ENCODE measurements at regions not wholly inside any gene's neighbourhood (a gene's known extent, or its start where the extent isn't known, plus 50 kb on each side); places are given as distances from the start of the nearest gene placed in this dataset.

GRCh38 chr14:95609398-95609990 lies 74.6 kb downstream of the GLRX5 start:
- H3K9me3 ChIP-seq (ENCODE audit: low read length), result no peaks in the 10 kb centered on the region
- no peaks in the 10 kb centered on the region for H3K9me2 ChIP-seq (ENCODE audit: insufficient read depth, low read length)
- no peak overlapping the region for H3K27ac ChIP-seq (ENCODE audit: low read length)
- no peaks in the 10 kb centered on the region for H3K36me3 ChIP-seq (ENCODE audit: insufficient read depth, low read length)
- H3K4me3 ChIP-seq (ENCODE audit: low read length), result no peak overlapping the region
- H2AFZ ChIP-seq (ENCODE audit: low read depth, low read length), result no peak overlapping the region
- H4K20me1 ChIP-seq (ENCODE audit: insufficient read depth), result no peaks in the 10 kb centered on the region
- no peaks in the 10 kb centered on the region for H3K27me3 ChIP-seq (ENCODE audit: insufficient read depth, low read depth, low read length)
- H3K4me2 ChIP-seq (ENCODE audit: low read length), result no peak overlapping the region
- H3F3A ChIP-seq (ENCODE audit: insufficient read depth, low read length, poor library complexity, severe bottlenecking), result no peaks in the 10 kb centered on the region
- H3K79me2 ChIP-seq (replicated peaks; ENCODE audit: insufficient read depth, low read length), result no peaks in the 10 kb centered on the region
- no peak overlapping the region for H3K9ac ChIP-seq (ENCODE audit: low read length)
- TF ChIP-seq, protein P1, sequence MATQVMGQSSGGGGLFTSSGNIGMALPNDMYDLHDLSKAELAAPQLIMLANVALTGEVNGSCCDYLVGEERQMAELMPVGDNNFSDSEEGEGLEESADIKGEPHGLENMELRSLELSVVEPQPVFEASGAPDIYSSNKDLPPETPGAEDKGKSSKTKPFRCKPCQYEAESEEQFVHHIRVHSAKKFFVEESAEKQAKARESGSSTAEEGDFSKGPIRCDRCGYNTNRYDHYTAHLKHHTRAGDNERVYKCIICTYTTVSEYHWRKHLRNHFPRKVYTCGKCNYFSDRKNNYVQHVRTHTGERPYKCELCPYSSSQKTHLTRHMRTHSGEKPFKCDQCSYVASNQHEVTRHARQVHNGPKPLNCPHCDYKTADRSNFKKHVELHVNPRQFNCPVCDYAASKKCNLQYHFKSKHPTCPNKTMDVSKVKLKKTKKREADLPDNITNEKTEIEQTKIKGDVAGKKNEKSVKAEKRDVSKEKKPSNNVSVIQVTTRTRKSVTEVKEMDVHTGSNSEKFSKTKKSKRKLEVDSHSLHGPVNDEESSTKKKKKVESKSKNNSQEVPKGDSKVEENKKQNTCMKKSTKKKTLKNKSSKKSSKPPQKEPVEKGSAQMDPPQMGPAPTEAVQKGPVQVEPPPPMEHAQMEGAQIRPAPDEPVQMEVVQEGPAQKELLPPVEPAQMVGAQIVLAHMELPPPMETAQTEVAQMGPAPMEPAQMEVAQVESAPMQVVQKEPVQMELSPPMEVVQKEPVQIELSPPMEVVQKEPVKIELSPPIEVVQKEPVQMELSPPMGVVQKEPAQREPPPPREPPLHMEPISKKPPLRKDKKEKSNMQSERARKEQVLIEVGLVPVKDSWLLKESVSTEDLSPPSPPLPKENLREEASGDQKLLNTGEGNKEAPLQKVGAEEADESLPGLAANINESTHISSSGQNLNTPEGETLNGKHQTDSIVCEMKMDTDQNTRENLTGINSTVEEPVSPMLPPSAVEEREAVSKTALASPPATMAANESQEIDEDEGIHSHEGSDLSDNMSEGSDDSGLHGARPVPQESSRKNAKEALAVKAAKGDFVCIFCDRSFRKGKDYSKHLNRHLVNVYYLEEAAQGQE (IDR thresholded peaks at IDR 0.05; ENCODE audit: borderline replicate concordance), result no peak
- no peak for TF ChIP-seq POLR2AphosphoS5 (IDR thresholded peaks at IDR 0.05)
- TF ChIP-seq, protein P2, sequence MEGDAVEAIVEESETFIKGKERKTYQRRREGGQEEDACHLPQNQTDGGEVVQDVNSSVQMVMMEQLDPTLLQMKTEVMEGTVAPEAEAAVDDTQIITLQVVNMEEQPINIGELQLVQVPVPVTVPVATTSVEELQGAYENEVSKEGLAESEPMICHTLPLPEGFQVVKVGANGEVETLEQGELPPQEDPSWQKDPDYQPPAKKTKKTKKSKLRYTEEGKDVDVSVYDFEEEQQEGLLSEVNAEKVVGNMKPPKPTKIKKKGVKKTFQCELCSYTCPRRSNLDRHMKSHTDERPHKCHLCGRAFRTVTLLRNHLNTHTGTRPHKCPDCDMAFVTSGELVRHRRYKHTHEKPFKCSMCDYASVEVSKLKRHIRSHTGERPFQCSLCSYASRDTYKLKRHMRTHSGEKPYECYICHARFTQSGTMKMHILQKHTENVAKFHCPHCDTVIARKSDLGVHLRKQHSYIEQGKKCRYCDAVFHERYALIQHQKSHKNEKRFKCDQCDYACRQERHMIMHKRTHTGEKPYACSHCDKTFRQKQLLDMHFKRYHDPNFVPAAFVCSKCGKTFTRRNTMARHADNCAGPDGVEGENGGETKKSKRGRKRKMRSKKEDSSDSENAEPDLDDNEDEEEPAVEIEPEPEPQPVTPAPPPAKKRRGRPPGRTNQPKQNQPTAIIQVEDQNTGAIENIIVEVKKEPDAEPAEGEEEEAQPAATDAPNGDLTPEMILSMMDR (IDR thresholded peaks at IDR 0.05; ENCODE audit: poor library complexity, severe bottlenecking), result peak; percentile 63
- no peak for TF ChIP-seq TAF1 (IDR thresholded peaks at IDR 0.05; ENCODE audit: low read depth)
- TF ChIP-seq SMC3 (conservative IDR thresholded peaks at IDR 0.05; ENCODE audit: poor library complexity), result peak; percentile 72
- TF ChIP-seq MXI1 (conservative IDR thresholded peaks at IDR 0.05; ENCODE audit: poor library complexity, severe bottlenecking), result no peak
- TF ChIP-seq EZH2 (IDR thresholded peaks at IDR 0.05; ENCODE audit: borderline replicate concordance, insufficient read depth, low read length, poor library complexity, severe bottlenecking), result no peak
- no peak for TF ChIP-seq EP300 (conservative IDR thresholded peaks at IDR 0.05; ENCODE audit: poor library complexity, severe bottlenecking)
- peak; percentile 65 for TF ChIP-seq RAD21 (conservative IDR thresholded peaks at IDR 0.05)

GRCh38 chr14:95611293-95611880 lies 74.8 kb upstream of the TCL1B start:
- TF ChIP-seq MXI1 (conservative IDR thresholded peaks at IDR 0.05; ENCODE audit: poor library complexity, severe bottlenecking) (no peak), RAD21 (conservative IDR thresholded peaks at IDR 0.05) (no peak), EP300 (conservative IDR thresholded peaks at IDR 0.05; ENCODE audit: poor library complexity, severe bottlenecking) (no peak), SMC3 (conservative IDR thresholded peaks at IDR 0.05; ENCODE audit: poor library complexity) (no peak), EZH2 (IDR thresholded peaks at IDR 0.05; ENCODE audit: borderline replicate concordance, insufficient read depth, low read length, poor library complexity, severe bottlenecking) (no peak), POLR2AphosphoS5 (IDR thresholded peaks at IDR 0.05) (no peak), TAF1 (IDR thresholded peaks at IDR 0.05; ENCODE audit: low read depth) (no peak)
- TF ChIP-seq, protein P1 (IDR thresholded peaks at IDR 0.05; ENCODE audit: borderline replicate concordance), result no peak
- TF ChIP-seq, protein P2 (IDR thresholded peaks at IDR 0.05; ENCODE audit: poor library complexity, severe bottlenecking), result no peak
- no peaks in the 10 kb centered on the region for H3K9me2 ChIP-seq (ENCODE audit: insufficient read depth, low read length)
- no peak overlapping the region for H3K9ac ChIP-seq (ENCODE audit: low read length)
- no peaks in the 10 kb centered on the region for H4K20me1 ChIP-seq (ENCODE audit: insufficient read depth)
- H3F3A ChIP-seq (ENCODE audit: insufficient read depth, low read length, poor library complexity, severe bottlenecking), result no peaks in the 10 kb centered on the region
- H3K79me2 ChIP-seq (replicated peaks; ENCODE audit: insufficient read depth, low read length), result no peaks in the 10 kb centered on the region
- H3K4me3 ChIP-seq (ENCODE audit: low read length), result no peak overlapping the region
- no peaks in the 10 kb centered on the region for H3K27me3 ChIP-seq (ENCODE audit: insufficient read depth, low read depth, low read length)
- H3K4me2 ChIP-seq (ENCODE audit: low read length), result no peak overlapping the region
- no peak overlapping the region for H3K27ac ChIP-seq (ENCODE audit: low read length)
- no peak overlapping the region for H2AFZ ChIP-seq (ENCODE audit: low read depth, low read length)
- H3K9me3 ChIP-seq (ENCODE audit: low read length), result no peaks in the 10 kb centered on the region
- H3K36me3 ChIP-seq (ENCODE audit: insufficient read depth, low read length), result no peaks in the 10 kb centered on the region
